ENCODE measurements at regions not wholly inside any gene's neighbourhood (a gene's known extent, or its start where the extent isn't known, plus 50 kb on each side); places are given as distances from the start of the nearest gene placed in this dataset.
"Not testable (repeated sequence)": the region's sequence is repeated elsewhere in the genome, so short reads cannot be mapped to it uniquely, and the experiment has no call there.

DNA sequence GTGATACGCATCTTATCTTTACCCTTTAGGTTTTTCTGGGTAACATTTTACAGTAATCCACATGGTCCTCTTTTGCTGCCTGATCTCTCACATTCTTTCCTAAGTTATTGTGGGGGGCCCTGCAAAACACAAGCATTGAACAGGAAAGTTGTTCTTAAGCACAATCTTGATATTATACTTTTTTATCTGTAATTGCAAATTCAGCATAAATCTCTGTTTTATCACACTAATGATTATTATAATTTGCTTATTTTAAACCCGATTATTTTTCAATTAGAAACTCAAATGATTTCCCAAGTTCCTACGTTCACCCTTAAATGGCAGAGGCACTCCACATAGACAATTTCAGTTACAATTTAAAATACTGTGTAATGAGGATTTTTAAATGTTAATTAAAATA is 386.0 kb upstream of the GYPC start:
- no peak overlapping the region for H3K4me3 ChIP-seq (ENCODE audit: low read length)
- peaks cover 11% of the 10 kb centered on the region for H3K4me1 ChIP-seq (ENCODE audit: low read length)
- no peak overlapping the region for H3K4me2 ChIP-seq (ENCODE audit: low read length)
- TF ChIP-seq CTCF (IDR thresholded peaks at IDR 0.05; ENCODE audit: low read depth, low read length) (no peak), EZH2phosphoT487 (IDR thresholded peaks at IDR 0.05; ENCODE audit: low read depth) (no peak)
- H3K79me2 ChIP-seq (ENCODE audit: low read length) = no peaks in the 10 kb centered on the region
- H2AFZ ChIP-seq (ENCODE audit: low read depth, low read length) = no peak overlapping the region
- no peaks in the 10 kb centered on the region for H3K36me3 ChIP-seq (replicated peaks; ENCODE audit: low read depth, low read length)
- no peaks in the 10 kb centered on the region for H3K27me3 ChIP-seq (ENCODE audit: low read depth, low read length)
- no peaks in the 10 kb centered on the region for H4K20me1 ChIP-seq (ENCODE audit: insufficient read depth, low read length)
- H3K9ac ChIP-seq (ENCODE audit: low read length) = no peak overlapping the region
- H3K9me3 ChIP-seq (ENCODE audit: insufficient read depth, low read length) = no peaks in the 10 kb centered on the region; the same call in 1 of the 2 replicates
- H3K27ac ChIP-seq (ENCODE audit: low read length) = no peak overlapping the region

- H3K9ac ChIP-seq (ENCODE audit: low read length) = no peak overlapping the region
- no peaks in the 10 kb centered on the region; the same call in 1 of the 2 replicates for H3K9me3 ChIP-seq (ENCODE audit: insufficient read depth, low read length)
- H3K36me3 ChIP-seq (replicated peaks; ENCODE audit: low read depth, low read length) = no peaks in the 10 kb centered on the region
- peaks cover 11% of the 10 kb centered on the region for H3K4me1 ChIP-seq (ENCODE audit: low read length)
- TF ChIP-seq EZH2phosphoT487 (IDR thresholded peaks at IDR 0.05; ENCODE audit: low read depth) (no peak), CTCF (IDR thresholded peaks at IDR 0.05; ENCODE audit: low read depth, low read length) (no peak)
- H3K27ac ChIP-seq (ENCODE audit: low read length) = no peak overlapping the region
- H4K20me1 ChIP-seq (ENCODE audit: insufficient read depth, low read length) = no peaks in the 10 kb centered on the region
- no peak overlapping the region for H3K4me3 ChIP-seq (ENCODE audit: low read length)
- no peaks in the 10 kb centered on the region for H3K79me2 ChIP-seq (ENCODE audit: low read length)
- no peak overlapping the region for H2AFZ ChIP-seq (ENCODE audit: low read depth, low read length)
- no peak overlapping the region for H3K4me2 ChIP-seq (ENCODE audit: low read length)
- no peaks in the 10 kb centered on the region for H3K27me3 ChIP-seq (ENCODE audit: low read depth, low read length)
Observed at GRCh38 chr2:126270587-126270986, 385.4 kb upstream of the GYPC start.

DNA sequence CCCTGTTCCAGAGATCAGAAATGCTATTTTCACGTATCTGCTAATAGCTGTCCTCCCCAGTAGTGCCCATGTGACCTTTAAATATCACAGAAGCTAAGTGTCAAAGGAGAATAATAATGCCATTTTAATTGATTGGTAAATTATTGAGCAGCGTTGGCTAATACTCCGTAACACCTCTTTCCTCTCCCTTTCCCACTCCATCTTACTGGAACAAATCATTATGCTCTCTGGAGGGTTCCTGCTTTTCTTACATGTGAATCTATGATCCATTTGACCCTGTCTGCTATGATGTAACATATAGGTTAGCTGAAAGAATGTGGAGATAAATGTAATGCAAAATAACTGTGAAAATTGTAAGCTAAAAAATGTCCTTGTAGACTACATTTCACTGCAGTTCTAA is 383.6 kb upstream of the GYPC start:
- H3K27ac ChIP-seq (ENCODE audit: low read length) = no peak overlapping the region
- no peaks in the 10 kb centered on the region for H3K36me3 ChIP-seq (replicated peaks; ENCODE audit: low read depth, low read length)
- H3K9me3 ChIP-seq (ENCODE audit: insufficient read depth, low read length) = no peaks in the 10 kb centered on the region; the same call in 1 of the 2 replicates
- H2AFZ ChIP-seq (ENCODE audit: low read depth, low read length) = no peak overlapping the region
- peaks cover 11% of the 10 kb centered on the region for H3K4me1 ChIP-seq (ENCODE audit: low read length)
- no peak overlapping the region for H3K4me2 ChIP-seq (ENCODE audit: low read length)
- H3K9ac ChIP-seq (ENCODE audit: low read length) = no peak overlapping the region
- no peak overlapping the region for H3K4me3 ChIP-seq (ENCODE audit: low read length)
- TF ChIP-seq EZH2phosphoT487 (IDR thresholded peaks at IDR 0.05; ENCODE audit: low read depth) = no peak
- TF ChIP-seq CTCF (IDR thresholded peaks at IDR 0.05; ENCODE audit: low read depth, low read length) = no peak
- no peaks in the 10 kb centered on the region for H4K20me1 ChIP-seq (ENCODE audit: insufficient read depth, low read length)
- H3K79me2 ChIP-seq (ENCODE audit: low read length) = no peaks in the 10 kb centered on the region
- no peaks in the 10 kb centered on the region for H3K27me3 ChIP-seq (ENCODE audit: low read depth, low read length)

GRCh38 chr2:126275098-126275497 is 380.9 kb upstream of the GYPC start:
- H3K9me3 ChIP-seq (ENCODE audit: insufficient read depth, low read length) = no peaks in the 10 kb centered on the region; the same call in 1 of the 2 replicates
- H3K9ac ChIP-seq (ENCODE audit: low read length) = no peak overlapping the region
- peaks cover 11% of the 10 kb centered on the region for H3K4me1 ChIP-seq (ENCODE audit: low read length)
- no peak overlapping the region for H3K27ac ChIP-seq (ENCODE audit: low read length)
- H2AFZ ChIP-seq (ENCODE audit: low read depth, low read length) = no peak overlapping the region
- no peaks in the 10 kb centered on the region for H3K27me3 ChIP-seq (ENCODE audit: low read depth, low read length)
- H3K79me2 ChIP-seq (ENCODE audit: low read length) = no peaks in the 10 kb centered on the region
- TF ChIP-seq EZH2phosphoT487 (IDR thresholded peaks at IDR 0.05; ENCODE audit: low read depth) = no peak
- no peak for TF ChIP-seq CTCF (IDR thresholded peaks at IDR 0.05; ENCODE audit: low read depth, low read length)
- H3K4me3 ChIP-seq (ENCODE audit: low read length) = no peak overlapping the region
- H3K36me3 ChIP-seq (replicated peaks; ENCODE audit: low read depth, low read length) = no peaks in the 10 kb centered on the region
- no peaks in the 10 kb centered on the region for H4K20me1 ChIP-seq (ENCODE audit: insufficient read depth, low read length)
- H3K4me2 ChIP-seq (ENCODE audit: low read length) = no peak overlapping the region

GRCh38 chr2:126276268-126276667 is 379.7 kb upstream of the GYPC start:
- not testable (repeated sequence) for H3K4me3 ChIP-seq (ENCODE audit: low read length); H3K36me3 ChIP-seq (replicated peaks; ENCODE audit: low read depth, low read length); H3K27ac ChIP-seq (ENCODE audit: low read length); H3K27me3 ChIP-seq (ENCODE audit: low read depth, low read length); H3K9me3 ChIP-seq (ENCODE audit: insufficient read depth, low read length); H3K4me2 ChIP-seq (ENCODE audit: low read length); H3K9ac ChIP-seq (ENCODE audit: low read length); H4K20me1 ChIP-seq (ENCODE audit: insufficient read depth, low read length); H2AFZ ChIP-seq (ENCODE audit: low read depth, low read length); H3K79me2 ChIP-seq (ENCODE audit: low read length)
- H3K4me1 ChIP-seq (ENCODE audit: low read length) = peaks cover 11% of the 10 kb centered on the region
